NCI-H446 treated with DMSO at 0.1 percent for 48 hours (cell line): ENCODE measurements at regions not wholly inside any gene's neighbourhood (a gene's known extent, or its start where the extent isn't known, plus 50 kb on each side); places are given as distances from the start of the nearest gene placed in this dataset.
"Not testable (repeated sequence)": the region's sequence is repeated elsewhere in the genome, so short reads cannot be mapped to it uniquely, and the experiment has no call there.

Source experiments
- DNase-seq: peaks from one replicate; lab custom pipeline; 2025; lab: John Stamatoyannopoulos, UW

DNA sequence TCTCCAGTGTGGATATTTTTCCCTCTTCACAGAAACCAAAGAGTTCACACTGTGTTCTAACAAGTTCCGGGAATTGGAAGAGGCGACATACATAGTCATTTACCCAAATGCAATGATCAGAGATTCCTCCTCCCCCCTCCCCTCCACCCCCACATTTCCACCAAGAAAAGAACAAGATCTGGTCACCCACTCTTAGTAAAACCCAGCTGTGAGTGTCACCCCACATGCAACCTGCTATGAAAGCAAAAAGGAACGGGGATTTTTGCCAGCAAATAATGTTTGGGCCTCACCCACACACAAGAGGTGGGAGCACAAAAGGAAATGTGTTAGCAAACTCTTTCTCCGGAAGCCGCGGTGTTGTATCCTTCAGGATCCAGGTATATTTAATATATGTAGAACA, 745.0 kb upstream of the AUTS2 start:
- no peak for DNase-seq

DNA sequence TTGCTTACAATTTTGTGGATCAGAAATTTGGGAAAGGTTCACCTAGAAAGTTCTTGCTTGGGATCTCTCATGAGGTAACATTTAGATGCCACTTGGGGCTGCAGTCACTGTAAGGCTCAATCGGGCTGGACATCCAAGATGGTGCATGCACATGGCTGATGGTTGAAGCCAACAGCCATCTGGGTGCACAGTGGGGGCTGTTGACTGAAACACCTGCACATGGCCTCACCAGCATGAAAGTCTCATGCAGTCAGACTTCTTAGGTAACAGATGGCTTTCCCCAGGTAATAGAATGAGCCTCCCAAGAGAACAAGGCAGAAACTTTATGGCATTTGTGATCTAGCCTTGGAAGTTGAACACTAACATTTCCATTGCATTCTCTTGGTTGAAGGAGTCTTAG, 740.7 kb upstream of the AUTS2 start:
- no peak for DNase-seq

DNA sequence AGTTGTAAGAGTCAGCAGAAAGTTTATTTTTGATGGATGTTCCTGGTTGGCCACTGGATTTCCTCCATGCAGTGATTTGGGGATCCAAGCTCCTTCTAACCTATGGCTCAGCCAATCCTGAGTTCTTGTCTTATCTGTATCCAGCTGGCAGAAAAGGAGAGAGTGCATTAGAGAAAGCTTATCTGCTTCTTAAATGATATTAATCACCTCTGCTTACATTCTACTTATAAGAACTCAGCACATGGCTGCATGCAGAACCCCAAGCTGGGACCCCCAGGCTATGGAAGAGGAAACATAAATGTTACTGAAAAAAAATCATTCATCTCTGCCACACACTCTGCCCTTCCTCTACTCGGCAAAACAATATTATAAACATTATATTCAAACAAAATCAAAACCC, 739.8 kb upstream of the AUTS2 start:
- no peak for DNase-seq

DNA sequence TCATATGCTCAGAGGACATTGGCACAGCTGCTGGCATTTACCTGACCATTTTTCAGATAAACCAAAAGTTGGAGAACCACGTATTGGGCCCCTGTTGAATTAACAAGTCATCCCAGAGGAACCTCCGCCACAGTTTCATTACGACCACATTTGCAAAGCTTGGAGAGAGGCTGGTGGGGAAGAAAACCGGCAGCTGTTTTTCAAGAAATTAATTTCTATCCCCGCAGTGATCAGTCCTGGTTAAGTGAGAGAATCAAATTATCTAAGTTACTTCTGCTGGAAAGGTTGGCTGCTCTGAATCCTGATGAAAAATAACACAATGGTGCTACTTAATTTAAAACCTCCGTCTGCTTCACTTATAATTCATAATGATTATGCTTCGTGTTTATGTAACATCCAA, 737.1 kb upstream of the AUTS2 start:
- no peak for DNase-seq

DNA sequence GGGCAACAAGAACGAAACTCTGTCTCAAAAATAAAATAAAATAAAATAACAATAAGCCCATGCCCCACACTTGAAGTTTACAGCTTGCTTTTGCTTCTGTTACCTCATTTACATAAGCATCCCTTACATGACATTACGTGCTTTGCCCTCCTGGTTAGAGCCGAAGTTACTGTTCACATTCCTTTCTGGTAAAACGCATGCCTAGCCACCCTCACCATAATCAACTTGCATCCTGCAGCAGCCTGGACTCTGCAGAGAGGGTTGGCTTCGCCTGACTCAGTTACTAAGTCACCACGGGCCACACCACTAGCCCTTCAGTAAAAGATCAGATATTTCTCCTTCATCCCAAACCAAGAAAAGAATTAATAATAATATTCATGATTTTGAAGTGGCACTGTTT, 736.0 kb upstream of the AUTS2 start:
- no peak for DNase-seq

DNA sequence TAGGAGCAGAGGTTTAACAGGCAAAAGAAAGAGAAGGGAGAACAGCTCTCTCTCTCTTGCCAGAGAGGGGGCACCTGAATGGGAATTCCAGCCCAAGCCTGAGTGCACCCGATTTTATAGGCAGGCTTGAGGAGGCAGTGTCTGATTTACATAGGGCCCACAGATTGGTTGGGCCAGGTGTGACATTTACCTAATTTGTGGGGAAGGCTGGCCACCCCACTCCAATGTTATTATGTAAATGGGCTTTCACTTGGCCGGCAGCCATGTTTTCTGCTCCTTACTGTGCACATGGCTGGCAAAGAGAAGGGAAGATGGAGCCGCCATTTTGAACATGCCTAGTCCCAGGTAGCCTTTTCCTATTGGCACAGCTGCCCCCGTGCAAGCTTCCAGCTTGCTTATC, 735.5 kb upstream of the AUTS2 start:
- no peak for DNase-seq

DNA sequence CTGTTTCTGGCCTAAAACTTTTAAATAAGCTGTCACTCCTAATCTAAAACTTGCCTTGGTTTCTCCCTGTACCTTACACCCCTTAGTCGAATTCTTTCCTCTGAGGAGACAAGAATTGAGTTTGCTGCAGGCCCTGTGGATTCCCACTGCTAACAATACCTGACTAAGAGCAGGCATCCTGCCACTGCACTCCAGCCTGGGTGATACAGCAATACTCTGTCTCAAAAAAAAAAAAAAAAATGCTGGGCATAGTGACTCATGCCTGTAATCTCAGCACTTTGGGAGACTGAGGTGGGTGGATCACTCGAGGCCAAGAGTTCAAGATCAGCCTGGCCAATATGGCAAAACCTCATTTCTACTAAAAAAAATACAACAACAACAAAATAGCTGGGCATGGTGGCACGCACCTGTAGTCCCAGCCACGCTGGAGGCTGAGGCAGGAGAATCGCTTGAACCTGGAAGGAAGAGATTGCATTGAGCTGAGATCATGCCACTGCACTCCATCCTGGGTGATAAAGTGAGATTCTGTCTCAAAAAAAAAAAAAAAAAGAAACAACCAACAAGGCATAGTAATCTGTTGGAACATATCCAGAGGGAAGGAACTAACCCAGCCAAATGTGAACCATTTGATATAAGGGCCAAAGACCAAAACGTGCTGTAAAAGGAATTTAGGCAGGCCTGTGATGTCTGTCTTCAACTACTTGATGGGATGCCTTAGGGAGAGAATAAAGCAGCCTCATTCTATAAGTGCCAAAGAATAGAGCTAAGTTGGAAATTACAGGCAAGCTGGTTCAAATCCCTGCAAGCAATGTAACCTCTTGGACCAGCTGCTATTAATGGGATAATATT, 732.7 kb upstream of the AUTS2 start:
- DNase-seq: no peak

DNA sequence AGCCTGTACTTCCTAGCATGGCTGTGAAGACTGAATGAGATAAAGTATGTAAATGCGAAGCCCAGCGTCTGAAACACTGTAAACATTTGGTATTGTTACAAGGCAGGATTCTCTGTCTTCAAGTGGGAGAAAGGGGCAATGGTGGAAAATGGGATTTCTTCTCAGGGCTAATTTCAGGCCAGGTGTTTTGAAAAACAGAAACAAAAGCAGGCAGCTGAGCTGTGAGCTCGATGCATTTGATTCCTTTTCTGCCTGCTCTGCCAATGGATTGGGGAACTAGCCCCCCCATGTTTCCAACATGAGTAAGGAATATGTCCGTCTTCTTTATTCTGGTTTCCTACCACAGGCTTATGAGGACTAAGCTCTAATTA, 732.1 kb upstream of the AUTS2 start:
- no peak for DNase-seq

DNA sequence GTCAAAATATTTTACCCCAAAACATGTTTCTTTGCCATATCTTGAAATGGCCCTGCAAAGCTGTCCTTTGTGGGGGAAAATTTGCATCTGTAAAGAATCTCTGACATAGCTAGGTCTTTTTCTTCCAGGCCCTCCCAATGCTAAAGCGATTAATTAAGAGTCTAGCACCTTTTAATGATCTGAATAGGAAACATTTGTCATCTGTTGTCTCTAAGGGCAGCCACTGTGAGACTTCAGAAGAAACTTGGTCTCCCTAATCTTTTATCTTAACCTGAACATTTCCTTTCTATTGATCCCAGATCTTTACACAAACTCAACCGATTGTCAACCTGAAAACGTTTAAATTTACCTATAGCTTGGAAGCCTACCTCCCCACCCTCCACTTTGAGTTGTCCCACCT, 731.6 kb upstream of the AUTS2 start:
- DNase-seq: not testable (repeated sequence)

DNA sequence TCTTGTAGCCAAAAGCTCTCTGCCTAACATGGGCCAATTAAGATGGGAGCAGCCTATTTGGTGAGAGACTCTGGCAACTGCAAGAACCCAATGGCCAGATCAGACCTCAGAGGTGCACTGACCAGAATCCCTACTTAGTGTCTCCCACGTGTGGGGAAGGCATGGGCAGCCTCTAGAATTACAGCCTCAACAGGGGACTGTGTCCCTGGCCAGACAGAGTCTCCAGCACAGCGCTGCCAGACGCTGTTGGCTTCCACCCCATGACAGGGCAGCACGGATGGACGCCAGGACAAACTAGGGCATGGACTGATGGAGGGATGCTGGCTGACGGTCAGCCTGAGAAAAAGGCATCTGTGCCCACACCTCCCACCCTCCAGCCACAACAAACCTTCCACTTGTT, 729.3 kb upstream of the AUTS2 start:
- no peak for DNase-seq

DNA sequence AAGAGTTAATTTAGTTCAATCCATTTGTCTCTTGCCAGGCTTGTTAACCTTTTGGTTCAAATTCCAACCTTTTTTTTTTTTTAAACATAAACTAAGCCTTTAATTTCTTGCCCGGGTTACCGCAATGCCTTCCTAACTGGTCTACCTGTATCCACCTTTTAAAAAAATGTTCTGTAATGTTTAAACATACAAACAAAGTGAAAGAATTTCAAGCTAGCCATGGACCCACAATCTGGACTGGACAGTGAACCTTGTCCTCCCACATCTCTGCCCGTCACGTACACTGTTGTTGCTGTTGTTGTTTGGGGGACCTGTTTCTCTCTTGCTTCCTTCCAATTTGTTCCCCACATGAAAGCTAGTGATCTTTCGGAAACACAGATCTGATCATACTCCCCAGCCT, 724.7 kb upstream of the AUTS2 start:
- DNase-seq: no peak

DNA sequence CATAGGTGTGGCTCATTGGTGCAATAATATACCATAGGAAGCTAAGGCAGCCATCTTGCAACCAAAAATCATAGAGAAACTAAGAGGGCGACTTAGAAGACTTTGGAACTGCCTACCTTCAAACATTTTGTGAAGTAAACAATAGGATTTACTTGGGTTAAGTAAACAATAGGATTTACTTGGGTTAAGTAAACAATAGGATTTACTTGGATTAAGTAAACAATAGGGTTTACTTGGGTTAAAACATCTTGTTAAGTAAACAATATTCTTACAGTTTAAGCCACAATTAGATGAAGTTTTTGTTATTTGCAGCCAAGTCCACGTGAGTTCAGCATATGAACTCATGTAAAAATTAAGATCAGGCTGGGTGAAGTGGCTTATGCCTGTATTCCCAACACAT, 722.4 kb upstream of the AUTS2 start:
- no peak for DNase-seq

DNA sequence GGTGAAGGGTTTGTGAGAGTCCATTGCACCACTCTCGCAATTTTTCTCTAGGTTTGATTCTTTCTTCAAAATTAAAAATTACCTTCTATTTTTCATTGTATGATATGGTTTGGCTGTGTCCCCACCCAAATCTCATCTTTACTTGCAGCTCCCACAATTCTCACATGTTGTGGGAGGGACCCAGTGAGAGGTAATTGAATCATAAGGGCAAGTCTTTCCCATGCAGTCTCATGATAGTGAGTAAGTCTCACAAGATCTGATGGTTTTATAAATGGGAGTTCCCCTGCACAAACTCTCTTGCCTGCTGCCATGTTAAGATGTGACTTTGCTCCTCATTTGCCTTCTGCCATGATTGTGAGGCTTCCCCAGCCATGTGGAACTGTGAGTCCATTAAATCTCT, 711.2 kb upstream of the AUTS2 start:
- not testable (repeated sequence) for DNase-seq

DNA sequence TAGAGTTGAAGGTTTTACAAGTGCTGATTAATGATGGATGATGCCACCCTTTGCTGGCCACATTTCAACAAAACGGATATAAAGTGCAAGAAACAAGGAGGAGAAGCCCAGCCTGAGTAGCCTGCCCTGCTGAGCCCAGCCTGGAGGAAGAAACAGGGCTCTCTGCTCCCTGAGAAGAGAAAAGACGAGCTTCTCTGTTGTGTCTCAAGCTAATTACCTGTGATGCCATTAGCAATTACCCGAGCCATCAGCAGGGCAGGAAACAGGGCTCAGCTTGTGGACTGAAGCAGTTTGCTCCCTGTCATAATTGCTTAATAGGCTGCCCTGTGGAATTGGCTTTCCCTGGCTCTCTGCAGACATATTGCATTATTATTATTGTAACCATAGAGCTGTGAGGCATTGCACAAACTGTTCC, 709.3 kb upstream of the AUTS2 start:
- DNase-seq: no peak

DNA sequence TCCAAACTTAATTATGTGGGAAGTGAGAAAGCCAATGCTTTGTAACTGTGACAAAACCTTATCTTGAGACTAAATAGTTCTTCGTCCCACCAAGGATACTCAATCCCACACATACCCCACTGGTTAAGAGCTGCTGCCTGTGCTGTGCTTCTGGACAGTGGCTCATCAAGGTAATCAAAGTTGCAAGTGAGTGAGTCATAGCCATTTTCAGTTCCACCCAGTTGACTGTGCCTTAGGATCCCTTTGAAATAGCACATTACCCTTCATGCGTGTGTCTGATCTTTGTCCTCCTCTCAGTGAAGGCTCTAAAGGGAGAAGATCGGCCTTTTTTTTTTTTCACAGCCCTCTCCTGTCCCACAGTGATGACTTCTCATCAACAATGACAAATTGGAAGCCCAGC, 706.0 kb upstream of the AUTS2 start:
- no peak for DNase-seq

DNA sequence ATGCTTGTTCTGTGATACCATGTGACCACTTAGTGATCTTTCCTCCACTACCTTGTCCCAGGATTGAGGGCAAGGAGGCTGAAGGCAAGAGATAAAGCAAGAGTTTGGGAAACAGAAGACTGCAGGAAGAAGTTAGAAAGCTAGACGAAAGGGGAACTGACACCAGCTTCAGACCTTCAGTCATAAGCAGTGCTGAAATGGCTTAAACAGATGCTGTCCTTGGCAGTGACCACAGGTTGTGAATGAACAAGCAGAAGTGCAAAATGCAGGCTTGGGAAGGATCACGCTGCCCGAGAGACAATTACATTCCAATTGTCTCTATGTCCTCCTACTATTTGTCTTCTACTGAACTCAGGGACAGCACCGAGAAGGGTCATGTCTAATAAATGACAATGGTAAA, 704.9 kb upstream of the AUTS2 start:
- no peak for DNase-seq

DNA sequence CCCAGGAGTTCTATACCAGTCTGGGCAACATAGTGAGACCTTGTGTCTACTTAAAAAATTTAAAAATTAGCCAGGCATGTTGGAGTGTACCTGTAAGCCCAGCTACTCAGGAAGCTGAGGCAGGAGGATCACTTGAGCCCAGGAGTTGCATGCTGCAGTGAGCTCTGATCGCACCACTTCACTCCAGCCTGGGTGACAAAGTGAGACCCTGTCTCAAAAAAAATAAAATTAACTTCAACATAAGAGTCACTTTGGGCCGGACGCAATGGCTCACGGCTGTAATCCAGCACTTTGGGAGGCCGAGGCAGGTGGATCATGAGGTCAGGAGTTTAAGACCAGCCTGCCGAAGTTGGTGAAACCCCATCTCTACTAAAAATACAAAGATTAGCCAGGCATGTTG, 699.1 kb upstream of the AUTS2 start:
- not testable (repeated sequence) for DNase-seq

DNA sequence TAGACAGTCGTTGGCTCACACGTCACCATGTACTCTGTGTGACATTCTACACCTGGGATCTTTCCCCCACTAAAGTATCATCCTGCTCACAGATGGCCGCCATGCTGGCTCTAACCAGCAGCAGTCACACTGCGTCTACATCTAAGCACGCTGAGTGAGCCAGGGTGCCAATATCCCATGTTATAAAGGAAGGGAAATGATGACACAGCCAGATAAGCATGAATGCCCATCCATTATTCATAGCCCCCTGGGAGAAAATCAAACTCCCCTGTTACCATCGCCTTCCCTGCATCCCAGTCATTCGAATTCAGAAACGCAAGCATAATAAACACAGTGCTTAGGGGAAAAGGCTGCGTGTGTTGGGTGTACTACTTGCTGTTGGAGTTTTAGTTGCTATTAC, 698.2 kb upstream of the AUTS2 start:
- no peak for DNase-seq

DNA sequence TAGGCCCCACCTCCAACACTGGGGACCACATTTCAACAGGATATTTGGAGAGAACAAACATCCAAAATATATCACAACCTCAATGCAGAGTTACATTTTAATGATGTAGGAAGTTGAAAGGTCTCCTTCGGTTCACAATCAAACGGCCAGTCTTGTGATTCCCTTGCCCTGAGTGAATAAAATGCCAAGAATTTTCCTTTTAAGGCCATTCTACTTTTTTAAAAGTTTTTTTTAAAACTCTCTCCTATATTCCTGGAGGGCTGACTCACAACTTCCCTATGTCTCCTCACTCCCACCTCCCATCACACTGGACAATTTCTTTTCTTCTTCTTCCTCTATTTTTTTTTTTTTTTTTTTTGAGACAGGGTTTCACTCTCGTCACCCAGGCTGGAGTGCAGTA, 693.6 kb upstream of the AUTS2 start:
- DNase-seq: no peak

DNA sequence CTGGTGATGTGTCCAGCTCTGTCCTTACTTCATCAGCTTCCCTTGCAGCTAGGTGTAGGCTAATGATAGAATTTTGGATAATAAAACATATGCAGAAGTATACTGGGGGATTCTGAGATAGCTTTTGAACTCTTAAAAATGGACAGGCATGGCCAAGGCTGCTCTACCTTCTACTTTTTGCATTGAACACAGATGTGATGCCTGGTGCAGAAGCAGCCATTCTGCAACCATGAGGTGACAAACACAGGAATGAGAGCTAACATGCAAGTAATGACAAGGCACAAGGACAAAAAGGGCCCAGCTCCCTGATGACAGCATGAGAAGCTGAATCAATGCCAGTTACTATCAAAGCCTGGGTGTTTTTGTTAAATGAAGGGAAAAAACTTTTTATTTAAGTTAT, 686.5 kb upstream of the AUTS2 start:
- no peak for DNase-seq

DNA sequence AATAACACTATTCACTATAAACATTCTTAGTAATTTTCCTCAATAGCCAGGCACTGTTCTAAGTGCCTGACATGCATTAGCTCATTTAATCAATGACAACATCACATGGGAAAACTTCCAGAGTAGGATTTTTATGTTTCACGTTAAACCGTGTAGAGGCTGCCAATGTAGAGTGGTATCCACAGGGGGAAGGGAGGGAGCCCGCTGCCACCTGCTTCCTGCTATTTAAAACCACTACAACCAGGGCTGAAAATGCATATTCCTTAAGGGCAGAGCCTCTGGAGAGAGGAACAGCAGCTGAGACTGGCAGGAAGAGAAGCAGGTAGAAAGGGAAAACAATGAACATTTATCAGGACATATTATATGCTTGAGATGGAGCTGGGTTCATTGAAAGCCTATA, 684.3 kb upstream of the AUTS2 start:
- DNase-seq: no peak

DNA sequence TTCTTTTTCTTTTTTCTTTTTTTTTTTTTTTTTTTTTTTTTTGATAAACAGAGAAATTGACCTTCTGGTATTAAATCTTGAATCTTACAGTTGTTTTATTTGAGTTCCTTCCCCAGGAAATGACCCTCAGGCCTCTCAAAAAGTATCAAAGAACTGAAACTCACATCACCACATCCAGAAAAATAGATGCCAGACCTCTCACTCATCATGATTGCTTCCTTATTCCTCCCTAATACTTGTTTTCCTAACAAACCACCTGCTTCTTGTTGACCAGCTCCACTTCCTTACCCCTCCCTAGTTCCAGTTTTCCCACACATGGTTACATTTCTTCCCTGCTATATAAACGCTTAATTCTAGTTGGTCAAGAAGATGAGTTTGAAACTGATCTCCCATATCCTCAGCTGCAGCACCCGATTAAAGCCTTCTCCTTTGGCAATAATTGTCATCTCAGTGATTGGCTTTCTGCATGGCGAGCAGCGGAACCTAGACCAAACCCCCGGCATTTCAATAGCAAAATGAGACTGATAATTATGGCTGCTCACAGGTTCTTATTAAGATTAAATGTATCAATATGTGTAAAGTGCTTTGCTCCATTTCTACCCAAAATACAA, 681.1 kb upstream of the AUTS2 start:
- DNase-seq: no peak

DNA sequence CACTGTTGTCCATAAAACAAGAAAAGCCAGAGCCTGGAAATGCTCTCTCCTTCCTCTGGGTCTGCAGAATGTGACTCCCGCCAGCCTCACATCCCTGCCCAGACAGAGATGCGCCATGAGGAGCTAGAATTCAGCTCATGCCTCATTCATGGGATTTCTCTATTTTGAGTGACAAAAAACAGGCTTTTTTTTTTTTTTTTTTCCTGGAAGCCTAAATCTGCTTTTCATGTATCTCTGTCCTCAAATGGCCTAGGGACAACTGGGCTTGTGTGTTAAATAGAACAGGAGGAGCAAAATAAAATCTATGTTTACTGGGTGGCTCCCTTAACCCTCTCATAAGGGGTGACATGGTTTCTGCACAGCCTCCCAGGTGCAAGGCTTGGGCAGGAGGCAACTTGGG, 679.7 kb upstream of the AUTS2 start:
- no peak for DNase-seq

DNA sequence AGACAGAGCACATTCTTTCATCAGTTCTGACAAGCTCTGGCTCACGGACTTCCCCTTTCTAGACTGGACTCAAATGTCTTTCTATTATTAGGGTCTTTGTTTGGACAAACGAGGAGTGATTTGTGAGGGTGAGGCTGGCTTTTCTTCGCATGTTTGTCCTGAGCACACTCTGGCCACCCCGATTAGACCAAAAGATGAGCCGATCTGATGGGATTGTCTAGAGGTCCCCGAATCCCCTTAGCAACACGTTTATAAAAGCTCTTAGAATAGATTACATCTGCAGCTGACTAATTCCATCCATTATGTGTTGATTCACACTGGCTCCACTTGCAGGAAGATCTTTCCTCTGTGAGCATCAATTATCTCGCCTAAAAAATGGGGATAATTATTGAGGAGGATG, 675.4 kb upstream of the AUTS2 start:
- DNase-seq: no peak
